Hepatocyte (in vitro differentiated cells): ENCODE measurements at regions not wholly inside any gene's neighbourhood (a gene's known extent, or its start where the extent isn't known, plus 50 kb on each side); places are given as distances from the start of the nearest gene placed in this dataset.

Experiments
- DNase-seq: peaks from one replicate; pipeline ENCODE4 v3.0.0-alpha.2; 2016; ENCODE audit warnings: low spot score
- H2AFZ ChIP-seq: fragments of 200-600 bp; sonication (generic); 2 replicates; pipeline ENCODE4 v1.6.0; 2016; ENCODE audit warnings: antibody characterized with exemption, mild to moderate bottlenecking
- H3K27ac ChIP-seq: fragments of 200-600 bp; sonication (generic); 2 replicates; pipeline ENCODE4 v1.5.1; 2016; ENCODE audit warnings: mild to moderate bottlenecking
- H3K27me3 ChIP-seq: fragments of 200-600 bp; sonication (generic); 2 replicates; pipeline ENCODE4 v1.6.1; 2016
- H3K36me3 ChIP-seq: fragments of 200-600 bp; sonication (generic); replicated peaks from 2 replicates; pipeline ENCODE4 v1.5.1; 2016; ENCODE audit warnings: low read depth; ENCODE audit not compliant: insufficient read depth
- H3K4me1 ChIP-seq: fragments of 200-600 bp; sonication (generic); 2 replicates; pipeline ENCODE4 v1.5.1; 2016; ENCODE audit warnings: mild to moderate bottlenecking, moderate library complexity; ENCODE audit not compliant: insufficient read depth
- H3K4me2 ChIP-seq: fragments of 200-600 bp; sonication (generic); 2 replicates; pipeline ENCODE4 v1.6.0; 2016
- H3K4me3 ChIP-seq: fragments of 200-600 bp; sonication (generic); 2 replicates; pipeline ENCODE4 v1.5.1; 2016; ENCODE audit warnings: mild to moderate bottlenecking
- H3K79me2 ChIP-seq: fragments of 200-600 bp; sonication (generic); 2 replicates; pipeline ENCODE4 v1.6.0; 2017; ENCODE audit warnings: mild to moderate bottlenecking
- H3K9me2 ChIP-seq: fragments of 200-600 bp; sonication (generic); replicated peaks from 2 replicates; pipeline ENCODE4 v1.6.0; 2017; ENCODE audit warnings: mild to moderate bottlenecking; ENCODE audit not compliant: insufficient read depth
- H3K9me3 ChIP-seq: fragments of 200-600 bp; sonication (generic); 2 replicates; pipeline ENCODE4 v1.5.1; 2016; ENCODE audit warnings: low read depth, mild to moderate bottlenecking
- H4K20me1 ChIP-seq: fragments of 200-600 bp; sonication (generic); 2 replicates; pipeline ENCODE4 v1.6.0; 2016; ENCODE audit warnings: mild to moderate bottlenecking; ENCODE audit not compliant: insufficient read depth, poor library complexity, severe bottlenecking
- CTCF ChIP-seq: fragments of 200-600 bp; sonication (generic); IDR thresholded peaks from 2 replicates; pipeline ENCODE4 v1.5.1; 2016; ENCODE audit warnings: antibody characterized with exemption, mild to moderate bottlenecking; ENCODE audit not compliant: poor library complexity
- EZH2 ChIP-seq: fragments of 200-600 bp; sonication (generic); IDR thresholded peaks from 2 replicates; pipeline ENCODE4 v1.6.1; 2016; ENCODE audit warnings: antibody characterized with exemption, mild to moderate bottlenecking, borderline replicate concordance
- EZH2phosphoT487 ChIP-seq: fragments of 200-600 bp; sonication (generic); IDR thresholded peaks from one replicate; pipeline ENCODE4 v1.6.1; 2018; ENCODE audit warnings: antibody characterized with exemption, mild to moderate bottlenecking, low read depth, moderate library complexity; ENCODE audit not compliant: unreplicated experiment, severe bottlenecking
- WGBS: methylation state at CpG from one replicate; pipeline ENCODE4 v1.1.6; 2016; ENCODE audit warnings: low lambda C conversion rate; ENCODE audit errors: missing lambda C conversion rate; 5-methylcytosine and 5-hydroxymethylcytosine counted together

- Histone ChIP-seq H3K27ac (peak overlapping the region; percentile 84), H3K4me2 (no peak overlapping the region), H3K4me1 (peaks cover 65% of the 10 kb centered on the region), H3K9me2 (no peaks in the 10 kb centered on the region), H3K36me3 (no peaks in the 10 kb centered on the region), H3K79me2 (no peaks in the 10 kb centered on the region), H2AFZ (no peak overlapping the region), H3K9me3 (no peaks in the 10 kb centered on the region), H3K27me3 (no peaks in the 10 kb centered on the region), H3K4me3 (no peak overlapping the region), H4K20me1 (no peaks in the 10 kb centered on the region)
- no peak for DNase-seq
- TF ChIP-seq EZH2phosphoT487 (no peak), EZH2 (no peak), CTCF (no peak)
- WGBS, result 84% methylated on average over 8 of the region's 8 CpGs
These were observed 265.1 kb upstream of the ZMIZ1 start for GRCh38 chr10:78803710-78804109.

DNA sequence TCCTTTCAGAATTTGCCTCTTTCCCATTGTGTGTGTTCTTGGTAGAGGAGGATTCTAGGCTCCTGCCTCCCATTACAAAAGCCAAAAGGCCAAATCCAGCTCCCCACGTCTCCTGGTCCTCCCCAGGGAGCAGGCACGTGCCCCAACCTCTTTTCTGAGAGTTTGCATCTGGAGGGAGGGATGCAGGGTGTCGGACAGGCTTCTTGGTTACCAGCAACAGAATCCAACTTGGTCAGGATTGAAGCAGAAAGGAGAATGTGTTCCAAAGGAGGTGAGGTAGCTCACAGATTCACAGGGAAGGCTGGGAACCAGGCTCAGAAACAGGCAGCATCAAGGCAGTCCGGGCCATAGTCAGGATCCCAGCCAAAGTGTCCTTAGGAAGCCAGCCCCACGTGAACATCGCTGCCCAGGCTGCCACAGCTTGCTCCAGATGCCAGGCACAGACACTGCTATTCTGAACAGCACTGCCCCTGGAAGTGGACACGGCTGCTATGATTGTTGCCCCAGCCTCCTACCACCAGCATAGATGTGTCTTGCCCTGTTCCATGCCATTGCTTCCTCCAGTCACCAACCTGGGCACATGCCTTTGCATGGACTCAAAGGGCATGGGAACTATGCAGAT, 264.2 kb upstream of the ZMIZ1 start:
- Histone ChIP-seq H3K36me3 (no peaks in the 10 kb centered on the region), H3K27ac (peak overlapping the region; percentile 84), H3K9me2 (no peaks in the 10 kb centered on the region), H3K4me2 (no peak overlapping the region), H3K4me3 (no peak overlapping the region), H3K4me1 (peaks cover 72% of the 10 kb centered on the region), H3K27me3 (no peaks in the 10 kb centered on the region), H2AFZ (no peak overlapping the region), H4K20me1 (no peaks in the 10 kb centered on the region), H3K9me3 (no peaks in the 10 kb centered on the region), H3K79me2 (no peaks in the 10 kb centered on the region)
- 66% methylated on average over 7 of the region's 7 CpGs for WGBS
- TF ChIP-seq EZH2 (no peak), CTCF (no peak), EZH2phosphoT487 (no peak)
- no peak for DNase-seq

- Histone ChIP-seq H3K4me2 (no peak overlapping the region), H3K4me1 (peaks cover 72% of the 10 kb centered on the region), H4K20me1 (no peaks in the 10 kb centered on the region), H3K79me2 (no peaks in the 10 kb centered on the region), H3K27me3 (no peaks in the 10 kb centered on the region), H3K4me3 (no peak overlapping the region), H3K9me2 (no peaks in the 10 kb centered on the region), H3K9me3 (no peaks in the 10 kb centered on the region), H3K36me3 (no peaks in the 10 kb centered on the region), H3K27ac (peak overlapping the region; percentile 90), H2AFZ (no peak overlapping the region)
- TF ChIP-seq EZH2phosphoT487 (no peak), CTCF (no peak), EZH2 (no peak)
- 9% methylated on average over 6 of the region's 6 CpGs for WGBS
- DNase-seq, result peak; percentile 92
These were observed 263.6 kb upstream of the ZMIZ1 start for GRCh38 chr10:78805176-78805575.
